Glomerular visceral epithelial cell (primary cell): ENCODE measurements at regions not wholly inside any gene's neighbourhood (a gene's known extent, or its start where the extent isn't known, plus 50 kb on each side); places are given as distances from the start of the nearest gene placed in this dataset.
"Not testable (repeated sequence)": the region's sequence is repeated elsewhere in the genome, so short reads cannot be mapped to it uniquely, and the experiment has no call there.

Experiments
- DNase-seq: peaks from one replicate; pipeline ENCODE4 v3.0.0-alpha.2; 2016; ENCODE audit errors: extremely low spot score

DNA sequence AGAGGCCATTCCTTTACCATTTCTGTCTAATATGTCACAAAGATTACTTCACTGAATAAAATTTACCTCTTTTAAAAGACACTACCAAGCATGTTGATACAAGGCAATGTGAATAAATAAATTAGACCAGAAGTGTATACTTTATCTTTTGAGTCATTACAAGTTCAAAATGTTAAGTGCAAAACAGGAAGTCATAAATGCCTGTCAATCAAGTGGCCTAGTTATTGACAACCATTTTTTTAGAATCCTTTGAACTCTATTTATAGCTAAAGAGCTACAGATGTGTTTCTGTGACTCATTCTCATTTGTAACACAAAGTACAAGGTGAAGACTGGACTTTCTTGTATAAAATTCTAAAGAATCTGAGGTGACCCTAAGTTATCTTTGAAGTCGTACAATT, 602.7 kb upstream of the SEMA6A start:
- no peak for DNase-seq

DNA sequence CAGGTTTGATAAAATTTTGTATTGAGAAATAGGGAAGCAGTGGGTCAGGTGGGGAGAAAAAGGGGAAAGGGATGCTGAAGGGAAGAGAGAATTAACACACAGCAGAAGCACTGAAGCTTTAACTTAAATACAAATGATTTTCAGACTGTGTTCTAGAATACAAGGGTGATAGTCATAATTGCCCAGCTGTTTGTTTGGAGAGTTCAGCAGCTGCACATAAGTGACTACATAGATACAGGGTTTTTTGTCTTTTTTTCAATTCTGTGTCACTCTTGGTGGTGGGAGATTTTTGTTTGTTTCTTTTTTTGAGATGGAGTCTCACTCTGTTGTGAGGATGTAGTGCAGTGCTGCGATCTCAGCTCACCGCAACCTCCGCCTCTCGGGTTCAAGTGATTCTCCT, 590.4 kb upstream of the SEMA6A start:
- no peak for DNase-seq

DNA sequence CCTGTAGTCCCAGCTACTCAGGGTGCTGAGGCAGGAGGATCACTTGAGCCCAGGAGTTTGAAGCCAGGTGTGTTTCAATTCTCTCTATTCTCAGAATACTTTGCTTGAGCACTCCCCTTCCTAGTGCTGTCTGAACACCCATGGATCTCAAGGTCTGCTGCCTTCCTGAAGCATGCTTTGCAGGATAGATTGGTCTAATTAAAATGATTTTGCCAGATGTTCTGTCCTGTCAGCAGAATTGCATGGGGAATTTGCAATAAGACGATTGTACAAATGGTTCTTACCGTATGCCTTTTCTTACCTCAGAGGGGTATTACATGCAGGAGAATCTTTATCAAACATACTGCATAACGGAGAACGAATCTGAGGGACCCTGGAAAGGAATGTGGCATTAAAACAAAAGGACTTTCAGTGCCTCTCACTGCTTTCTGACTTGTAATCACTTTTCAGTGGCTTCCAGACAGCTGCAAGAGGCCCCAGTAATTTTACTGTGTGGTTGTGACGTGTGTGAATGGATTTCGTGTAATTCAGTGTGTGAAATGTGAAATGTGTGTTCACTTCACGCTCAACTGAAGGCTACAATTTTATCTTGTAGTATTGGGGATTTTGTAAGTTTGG, 587.2 kb upstream of the SEMA6A start:
- DNase-seq, result no peak

DNA sequence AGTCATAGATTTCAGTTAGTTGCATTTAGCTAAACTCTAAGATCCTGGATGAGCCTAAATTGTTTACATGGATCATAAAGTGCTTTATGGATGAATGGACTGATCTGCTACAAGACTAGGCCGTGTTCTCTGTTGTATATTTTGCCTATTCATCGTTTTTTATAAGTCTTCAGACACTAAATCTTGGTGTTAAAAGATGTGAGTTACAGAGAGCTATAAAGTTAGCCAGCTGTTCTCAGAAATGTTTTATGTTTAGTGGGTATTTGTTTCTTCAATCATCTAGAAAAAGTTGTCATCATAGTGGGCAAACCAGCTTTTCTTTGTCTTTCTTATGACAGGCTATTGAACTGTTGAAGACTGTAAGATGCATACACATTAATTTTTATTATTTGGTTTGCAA, 585.8 kb upstream of the SEMA6A start:
- DNase-seq, result no peak

DNA sequence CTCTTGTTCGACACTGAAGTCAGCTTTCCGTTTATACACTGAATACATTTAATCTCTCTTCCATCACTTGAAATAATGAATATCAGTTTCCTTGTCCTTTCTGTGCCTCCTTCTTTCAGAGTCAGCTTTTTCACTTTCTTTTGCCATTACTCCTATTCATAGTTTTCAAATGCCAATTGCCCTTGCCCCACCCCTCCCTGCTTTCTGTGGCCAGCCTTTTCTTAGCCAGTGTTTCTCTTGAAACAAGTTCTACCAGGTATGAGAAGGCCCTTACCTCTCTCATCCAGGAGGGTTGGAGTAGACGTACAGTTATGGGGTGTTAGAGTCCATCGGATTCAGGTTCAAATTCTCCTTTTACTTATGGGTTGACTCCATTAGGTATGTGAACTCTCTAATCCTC, 574.7 kb upstream of the SEMA6A start:
- DNase-seq, result no peak

DNA sequence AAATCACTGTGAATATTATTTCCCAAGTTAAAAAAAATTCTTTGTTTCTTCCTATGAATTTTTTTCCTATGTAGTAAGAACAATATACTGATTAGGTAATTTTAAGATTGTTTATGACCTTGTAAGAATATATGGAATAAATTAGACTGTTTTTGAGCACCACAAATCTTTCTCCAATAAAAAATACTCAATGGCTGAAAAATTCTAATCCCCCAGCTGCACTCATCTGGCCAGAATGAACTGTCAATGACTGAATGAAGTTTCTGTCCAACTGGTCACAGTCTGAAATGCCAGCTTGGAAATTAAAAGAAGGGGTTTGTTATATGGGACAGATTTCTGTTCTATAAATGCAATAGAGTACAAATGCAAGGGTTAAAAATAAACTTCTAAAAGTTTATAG, 569.5 kb upstream of the SEMA6A start:
- DNase-seq, result no peak

DNA sequence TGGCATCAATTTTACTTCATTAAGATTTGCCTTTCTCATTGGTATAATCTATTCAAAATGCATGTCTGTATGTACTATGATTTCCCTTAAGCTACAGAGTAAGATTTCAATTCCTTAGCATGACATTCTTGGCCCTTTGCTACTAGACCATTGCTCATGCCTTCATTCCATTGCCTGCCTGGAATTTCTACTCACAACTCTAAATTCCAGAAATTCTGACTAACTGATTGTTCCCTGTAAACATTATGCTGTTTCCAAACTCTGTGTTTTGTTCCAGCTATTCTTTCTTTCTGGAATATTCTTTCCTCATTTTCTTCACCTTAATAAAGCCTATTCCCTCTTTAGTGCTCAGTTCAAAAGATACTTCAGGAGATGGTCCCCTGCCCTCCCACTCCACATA, 568.8 kb upstream of the SEMA6A start:
- DNase-seq, result no peak

DNA sequence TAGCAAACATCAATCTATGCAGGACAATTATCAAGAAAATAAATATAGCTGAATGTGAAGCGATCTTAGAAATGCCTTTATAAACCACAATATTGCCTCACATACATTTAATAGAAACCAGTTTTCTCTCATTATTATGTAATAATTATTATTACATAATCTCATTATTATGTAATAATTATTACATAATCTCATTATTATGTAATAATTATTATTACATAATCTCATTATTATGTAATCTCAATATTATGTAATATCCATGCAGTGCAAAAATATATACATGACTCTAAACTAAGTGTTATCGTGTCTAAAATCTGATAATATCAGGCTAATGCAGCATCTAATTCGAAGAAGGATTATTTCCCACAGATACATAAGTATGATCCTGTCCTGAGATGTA, 563.9 kb upstream of the SEMA6A start:
- no peak for DNase-seq

DNA sequence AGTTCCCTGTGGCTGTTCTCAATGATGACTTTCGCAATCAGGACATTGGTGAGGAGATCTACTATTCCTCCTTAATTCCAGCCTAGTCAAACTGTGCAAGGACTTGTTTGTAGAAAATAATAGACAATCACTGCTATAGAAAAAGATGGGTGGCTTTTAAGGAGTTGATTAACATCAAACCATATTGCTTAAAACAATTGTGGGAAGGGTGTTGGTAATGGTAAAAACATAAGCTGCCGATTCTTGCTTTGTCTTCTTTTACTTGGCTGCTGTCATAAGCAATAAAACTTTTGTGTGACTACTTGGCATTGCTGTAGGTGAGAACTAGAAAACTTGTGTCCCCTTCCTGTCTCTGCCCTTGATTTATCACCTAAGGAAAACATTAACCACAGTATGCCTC, 561.2 kb upstream of the SEMA6A start:
- DNase-seq, result no peak

DNA sequence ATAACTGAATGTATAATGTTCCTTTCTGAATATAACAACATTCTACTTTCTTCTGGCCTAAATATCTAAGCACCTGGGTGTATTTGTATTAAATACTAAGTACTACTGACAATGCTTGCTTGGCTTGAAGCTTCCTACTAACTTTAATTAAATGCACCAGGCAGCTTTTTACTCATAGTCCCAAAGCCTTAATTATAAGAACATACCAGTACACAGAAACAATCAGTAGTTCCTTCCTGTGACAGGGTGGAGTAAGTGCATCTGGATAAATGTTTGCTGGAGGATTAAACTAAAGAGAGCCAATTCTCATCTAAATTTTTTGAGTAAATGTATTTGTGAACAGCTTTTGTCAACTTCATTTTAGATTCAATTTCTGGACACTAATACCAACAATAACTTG, 558.6 kb upstream of the SEMA6A start:
- DNase-seq, result no peak

DNA sequence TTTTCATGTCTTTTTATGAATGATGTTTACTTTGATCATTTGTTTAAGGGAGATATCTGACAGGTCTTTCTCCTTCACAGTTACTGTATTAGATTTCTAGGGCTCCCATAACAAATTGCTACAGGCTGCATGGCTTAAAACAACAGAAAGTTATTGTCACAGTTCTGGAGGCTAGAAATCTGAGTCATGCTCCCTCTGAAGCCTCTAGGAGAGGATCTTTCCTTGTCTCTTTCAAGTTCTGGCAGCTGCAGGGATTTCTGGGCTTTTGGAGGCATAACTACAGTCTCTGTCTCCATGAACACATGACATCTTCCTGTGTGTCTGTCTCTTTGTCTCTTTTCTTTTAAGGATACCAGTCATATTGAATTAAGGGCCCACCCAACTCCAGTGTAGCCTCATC, 557.3 kb upstream of the SEMA6A start:
- no peak for DNase-seq

DNA sequence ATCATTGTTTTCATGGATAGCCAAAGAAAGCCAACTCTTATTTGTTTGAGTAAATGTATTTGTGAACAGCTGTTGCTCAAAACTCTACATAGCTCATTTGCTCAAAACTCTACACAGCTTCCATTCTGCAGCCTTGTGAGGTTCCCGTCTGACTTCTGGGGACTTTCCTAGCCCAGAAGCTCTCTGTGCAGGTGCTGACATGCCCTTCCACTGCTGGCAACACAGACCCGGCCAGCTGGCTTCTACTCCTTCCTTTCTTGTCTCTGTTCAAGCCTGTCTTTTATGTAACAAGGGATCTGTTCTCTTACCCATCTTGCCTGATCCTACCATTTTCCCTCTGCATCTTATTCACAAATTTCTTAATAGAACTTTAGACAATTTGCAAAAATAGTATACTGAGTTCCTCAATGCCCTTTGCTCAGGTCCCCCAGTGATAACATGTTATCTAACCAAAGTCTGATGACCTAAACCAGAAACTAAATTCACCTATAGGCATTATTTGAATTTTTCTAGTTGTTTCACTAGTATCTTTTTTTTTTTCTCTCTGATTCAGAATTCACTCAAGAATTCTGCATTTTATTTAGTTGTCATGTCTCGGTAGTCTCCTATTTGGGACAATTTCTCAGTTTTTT, 556.5 kb upstream of the SEMA6A start:
- no peak for DNase-seq

DNA sequence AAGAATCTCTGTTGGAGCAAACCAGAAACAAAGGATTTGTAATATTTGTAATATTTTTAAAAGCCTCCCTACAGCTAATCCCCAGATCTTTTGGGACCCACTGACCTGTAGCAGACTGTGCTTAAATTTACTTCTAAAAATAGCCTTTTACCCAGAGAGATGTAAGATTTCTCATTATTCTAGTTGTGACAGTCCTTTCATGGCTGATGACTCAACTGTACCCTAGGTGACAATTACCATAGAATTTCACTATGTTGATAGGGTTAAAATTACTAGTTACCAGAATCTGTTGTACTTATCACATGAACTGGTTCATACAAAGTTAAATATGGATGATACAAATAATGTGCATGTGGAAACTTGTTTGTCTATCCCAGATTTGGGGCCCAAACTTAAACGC, 543.9 kb upstream of the SEMA6A start:
- DNase-seq, result no peak

DNA sequence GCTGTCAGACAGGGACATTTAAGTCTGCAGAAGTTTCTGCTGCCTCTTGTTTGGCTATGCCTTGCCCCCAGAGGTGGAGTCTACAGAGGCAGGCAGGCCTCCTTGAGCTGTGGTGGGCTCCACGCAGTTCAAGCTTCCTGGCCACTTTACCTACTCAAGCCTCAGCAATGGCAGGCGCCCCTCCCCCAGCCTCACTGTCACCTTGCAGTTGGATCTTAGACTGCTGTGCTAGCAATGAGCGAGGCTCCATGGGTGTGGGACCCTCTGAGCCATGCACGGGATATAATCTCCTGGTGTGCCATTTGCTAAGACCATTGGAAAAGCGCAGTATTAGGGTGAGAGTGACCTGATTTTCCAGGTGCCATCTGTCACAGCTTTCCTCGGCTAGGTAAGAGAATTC, 542.7 kb upstream of the SEMA6A start:
- DNase-seq, result not testable (repeated sequence)

DNA sequence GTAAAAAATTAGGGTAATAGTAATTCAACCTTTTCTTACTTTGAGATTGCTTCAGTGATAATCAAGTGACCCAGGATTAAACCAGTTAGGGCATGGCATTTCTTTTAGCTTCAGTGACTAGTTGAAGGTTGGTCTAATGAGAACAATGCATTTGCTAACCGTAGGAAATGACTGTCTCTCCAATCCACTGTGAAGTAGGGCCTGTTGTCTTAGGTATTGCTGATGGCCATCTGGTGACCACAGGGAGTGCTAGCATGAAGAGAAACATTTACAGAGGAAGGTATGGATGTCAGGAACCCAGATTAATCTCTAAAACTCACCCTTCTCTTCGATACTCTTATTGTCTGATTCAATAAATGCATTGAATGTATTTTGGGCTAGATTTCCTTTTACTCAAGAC, 535.9 kb upstream of the SEMA6A start:
- no peak for DNase-seq

DNA sequence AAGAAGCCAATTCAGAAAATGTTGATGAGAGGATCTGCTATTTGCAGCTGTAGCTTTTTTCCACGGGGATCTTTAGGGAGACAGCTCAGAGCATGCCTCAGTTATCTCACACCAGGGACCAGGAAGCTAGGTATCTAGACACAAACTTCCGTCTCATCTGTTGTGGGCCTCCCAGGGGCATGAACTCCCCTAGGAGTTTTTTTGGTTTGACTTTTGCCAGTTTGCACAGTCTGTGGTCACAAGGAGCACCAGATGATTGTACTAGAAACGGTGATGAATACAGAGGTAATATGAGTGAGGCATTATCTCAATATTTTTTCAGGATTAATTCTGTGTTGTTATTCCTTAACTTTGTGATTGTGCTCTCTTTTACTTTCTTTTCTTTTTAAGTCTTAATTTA, 533.2 kb upstream of the SEMA6A start:
- DNase-seq, result no peak

DNA sequence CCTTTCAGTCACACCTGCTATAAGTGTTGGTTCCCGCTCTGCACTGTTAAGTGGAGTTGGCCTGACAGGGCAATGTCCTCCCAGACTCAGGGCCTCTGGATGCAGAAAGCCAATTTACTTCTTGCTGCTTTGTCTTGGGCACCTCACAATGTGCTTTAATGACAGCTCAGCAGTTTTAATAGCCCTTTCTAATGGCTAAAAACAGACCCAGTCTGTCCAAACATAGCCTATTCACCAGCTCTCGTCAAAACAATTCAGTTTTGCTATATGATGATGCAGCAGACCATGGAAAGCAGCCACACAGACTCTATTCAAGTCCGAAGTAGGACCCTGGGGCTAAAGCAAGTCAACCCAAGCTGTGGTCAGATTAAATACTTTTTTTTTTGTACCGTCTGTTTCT, 529.1 kb upstream of the SEMA6A start:
- no peak for DNase-seq

DNA sequence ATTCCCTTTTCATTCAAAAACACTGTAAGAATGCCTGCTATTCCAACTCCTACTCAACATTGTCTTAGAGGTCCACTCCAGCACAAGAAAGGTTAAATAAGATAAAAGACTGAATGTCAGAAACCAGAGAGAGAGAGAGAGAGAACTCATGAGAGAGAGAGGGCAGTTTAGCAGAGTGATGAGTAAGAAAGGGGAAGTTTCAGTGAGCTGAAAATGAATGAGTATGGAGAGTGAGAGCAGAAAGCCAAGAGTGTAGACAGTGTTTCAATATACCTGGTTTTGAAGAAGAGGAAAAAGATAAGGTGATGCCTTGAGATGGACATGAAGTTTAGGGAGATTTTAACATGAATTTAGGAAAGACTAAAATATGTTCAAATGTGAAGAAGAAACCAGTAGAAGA, 528.0 kb upstream of the SEMA6A start:
- no peak for DNase-seq

DNA sequence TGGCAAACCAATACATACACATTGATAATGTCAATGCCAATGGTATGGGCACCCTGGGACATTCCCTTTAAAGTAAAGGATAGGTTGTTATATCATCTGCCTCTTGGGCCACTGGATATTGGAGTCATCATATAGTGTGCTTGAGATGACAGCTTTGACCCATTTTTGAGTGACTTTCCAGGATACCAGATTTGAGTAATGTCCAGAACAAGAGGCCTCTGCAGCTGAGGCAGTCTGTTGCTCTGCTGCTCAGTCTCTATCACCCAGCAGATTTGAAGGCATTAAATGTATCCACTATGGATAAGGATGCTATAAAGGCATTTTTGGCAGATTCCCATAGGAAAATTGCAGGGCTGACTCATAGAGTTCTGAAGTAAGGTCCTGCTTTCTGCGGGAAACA, 525.6 kb upstream of the SEMA6A start:
- no peak for DNase-seq

DNA sequence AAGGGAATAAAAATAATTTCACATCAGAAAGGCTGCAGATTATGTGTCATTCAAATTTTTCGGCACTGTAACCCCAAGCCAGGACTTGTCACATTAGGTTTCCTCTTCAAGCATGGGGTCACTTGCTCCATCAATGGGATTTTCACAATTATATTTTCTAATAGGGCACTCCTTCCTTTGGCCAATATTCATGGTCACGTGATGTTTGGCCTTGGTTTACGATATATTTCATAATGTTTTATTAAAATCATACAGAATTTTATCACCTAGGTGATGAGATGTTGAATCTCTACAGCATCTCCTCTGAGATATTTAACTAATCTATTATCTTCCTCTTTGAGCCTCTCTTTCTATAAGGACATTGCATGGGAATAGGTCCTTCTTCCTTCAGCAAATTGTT, 523.5 kb upstream of the SEMA6A start:
- no peak for DNase-seq

DNA sequence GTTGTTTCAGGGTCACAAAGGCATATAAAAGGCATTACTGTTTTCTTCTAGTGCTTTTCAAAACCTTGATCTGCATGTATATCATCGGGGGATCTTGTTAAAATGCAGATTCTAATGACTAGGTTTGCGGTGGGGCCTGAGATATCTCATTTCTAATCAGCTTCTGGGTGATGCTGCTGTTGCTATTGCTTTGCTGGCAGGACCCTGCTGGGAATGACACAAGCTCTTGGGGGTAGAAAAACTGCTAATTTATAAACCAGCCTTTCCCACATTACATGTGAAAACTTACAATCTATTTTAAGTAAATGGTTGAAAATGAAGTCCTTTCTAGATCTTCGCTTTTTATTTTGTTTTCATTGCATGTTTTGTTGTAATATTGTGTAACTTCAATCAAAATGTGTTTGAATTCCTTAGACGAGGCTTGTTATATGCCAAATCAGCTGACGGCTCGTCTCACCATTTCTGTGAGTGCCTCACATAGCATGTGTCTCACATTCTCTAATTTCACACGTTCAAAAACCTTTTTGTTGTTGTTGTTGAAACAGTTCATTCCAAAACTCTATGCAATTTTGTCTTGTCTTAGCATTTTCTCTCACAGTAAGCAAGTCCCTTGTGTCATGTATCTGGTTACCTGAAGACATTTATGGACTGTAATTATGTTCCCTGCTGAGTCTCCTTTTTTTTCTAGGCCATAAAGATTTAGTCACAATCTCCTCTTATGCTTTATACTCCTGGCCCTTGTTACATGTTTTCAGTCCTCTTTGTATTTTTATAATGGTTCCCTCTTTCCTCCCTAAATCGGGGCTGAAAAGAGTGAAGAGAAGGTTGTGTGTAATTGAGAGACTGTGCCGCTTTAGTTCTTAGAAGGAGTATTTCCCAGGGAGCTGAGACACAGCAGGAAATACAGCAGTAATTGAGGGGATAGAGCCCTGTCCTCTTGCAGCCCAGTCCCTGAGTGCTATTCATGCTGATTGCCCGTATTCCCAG, 521.0 kb upstream of the SEMA6A start:
- DNase-seq, result no peak

DNA sequence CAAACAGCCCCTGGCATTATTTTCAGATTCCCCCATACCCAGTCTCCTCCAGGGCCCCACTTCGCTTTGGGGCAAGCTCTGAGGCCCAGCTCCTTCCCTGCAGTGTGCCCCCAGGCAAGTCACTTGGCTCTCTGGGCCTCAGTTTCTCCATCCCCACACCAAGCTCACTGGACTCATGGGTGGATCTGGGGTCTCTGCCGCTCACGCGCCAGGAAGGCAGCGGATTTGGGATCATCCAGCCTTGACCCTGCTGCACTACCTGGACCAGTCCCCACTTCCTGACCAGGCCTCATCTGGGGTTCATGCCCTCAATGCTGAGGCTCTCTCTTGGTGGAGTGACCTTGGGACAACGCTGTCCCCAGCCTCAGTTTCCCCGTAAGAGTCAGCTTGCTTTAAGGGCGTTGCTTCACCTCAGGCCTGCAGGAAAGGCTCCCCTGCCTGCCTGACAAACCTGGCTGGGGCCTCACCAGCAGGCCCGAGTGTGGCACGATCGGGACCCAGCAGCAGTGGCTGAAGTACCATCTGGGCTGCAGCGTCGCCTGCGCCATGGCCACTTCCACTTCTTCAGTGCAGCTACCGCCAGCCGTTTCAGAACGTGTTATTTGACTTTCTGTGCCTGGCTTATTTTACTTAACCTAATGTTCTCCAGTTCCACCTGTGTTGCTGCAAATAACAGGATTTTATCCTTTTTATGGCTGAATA, 519.6 kb upstream of the SEMA6A start:
- DNase-seq, result no peak
